ENCODE measurements at regions not wholly inside any gene's neighbourhood (a gene's known extent, or its start where the extent isn't known, plus 50 kb on each side); places are given as distances from the start of the nearest gene placed in this dataset.
"Not testable (repeated sequence)": the region's sequence is repeated elsewhere in the genome, so short reads cannot be mapped to it uniquely, and the experiment has no call there.

DNA sequence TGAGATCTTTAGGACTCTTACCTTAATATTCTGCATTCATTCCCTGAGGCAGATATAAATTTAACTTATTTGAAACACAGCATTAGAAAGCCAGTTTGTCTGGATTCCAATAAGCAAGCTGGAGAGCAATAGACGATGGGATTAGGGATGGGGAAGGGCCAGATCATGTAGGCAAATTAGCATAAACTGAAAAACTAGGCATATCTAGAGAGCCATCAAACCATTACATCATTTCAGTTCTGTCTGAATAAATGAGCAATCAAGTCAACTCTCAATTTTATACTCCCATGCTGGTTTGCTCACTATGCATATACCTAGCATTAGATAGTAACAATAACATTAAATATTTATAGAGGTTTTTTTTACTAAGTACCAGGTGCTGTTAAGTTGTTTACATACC is 583.6 kb upstream of the LRRN3 start:
- ATAC-seq (no peak), DNase-seq (no peak)
- no peaks in the 10 kb centered on the region for H3K27me3 ChIP-seq (ENCODE audit: insufficient read depth in 3 of 3, low read length in 2 of 3)
- no peak overlapping the region for H3K4me3 ChIP-seq
- H3K27ac ChIP-seq = no peak overlapping the region
- H3K36me3 ChIP-seq (ENCODE audit: insufficient read depth in 1 of 2, low read depth in 1 of 2) = no peaks in the 10 kb centered on the region
- TF ChIP-seq, protein P1, sequence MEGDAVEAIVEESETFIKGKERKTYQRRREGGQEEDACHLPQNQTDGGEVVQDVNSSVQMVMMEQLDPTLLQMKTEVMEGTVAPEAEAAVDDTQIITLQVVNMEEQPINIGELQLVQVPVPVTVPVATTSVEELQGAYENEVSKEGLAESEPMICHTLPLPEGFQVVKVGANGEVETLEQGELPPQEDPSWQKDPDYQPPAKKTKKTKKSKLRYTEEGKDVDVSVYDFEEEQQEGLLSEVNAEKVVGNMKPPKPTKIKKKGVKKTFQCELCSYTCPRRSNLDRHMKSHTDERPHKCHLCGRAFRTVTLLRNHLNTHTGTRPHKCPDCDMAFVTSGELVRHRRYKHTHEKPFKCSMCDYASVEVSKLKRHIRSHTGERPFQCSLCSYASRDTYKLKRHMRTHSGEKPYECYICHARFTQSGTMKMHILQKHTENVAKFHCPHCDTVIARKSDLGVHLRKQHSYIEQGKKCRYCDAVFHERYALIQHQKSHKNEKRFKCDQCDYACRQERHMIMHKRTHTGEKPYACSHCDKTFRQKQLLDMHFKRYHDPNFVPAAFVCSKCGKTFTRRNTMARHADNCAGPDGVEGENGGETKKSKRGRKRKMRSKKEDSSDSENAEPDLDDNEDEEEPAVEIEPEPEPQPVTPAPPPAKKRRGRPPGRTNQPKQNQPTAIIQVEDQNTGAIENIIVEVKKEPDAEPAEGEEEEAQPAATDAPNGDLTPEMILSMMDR (IDR thresholded peaks at IDR 0.05) = no peak
- no peaks in the 10 kb centered on the region for H3K4me1 ChIP-seq
- WGBS, 3 donors = 38 to 49% (median 38%) methylated on average over 1 of the region's 1 CpG
- intact Hi-C loops (cut with DNase I) = no loop called here
- H3K9me3 ChIP-seq = no peaks in the 10 kb centered on the region

DNA sequence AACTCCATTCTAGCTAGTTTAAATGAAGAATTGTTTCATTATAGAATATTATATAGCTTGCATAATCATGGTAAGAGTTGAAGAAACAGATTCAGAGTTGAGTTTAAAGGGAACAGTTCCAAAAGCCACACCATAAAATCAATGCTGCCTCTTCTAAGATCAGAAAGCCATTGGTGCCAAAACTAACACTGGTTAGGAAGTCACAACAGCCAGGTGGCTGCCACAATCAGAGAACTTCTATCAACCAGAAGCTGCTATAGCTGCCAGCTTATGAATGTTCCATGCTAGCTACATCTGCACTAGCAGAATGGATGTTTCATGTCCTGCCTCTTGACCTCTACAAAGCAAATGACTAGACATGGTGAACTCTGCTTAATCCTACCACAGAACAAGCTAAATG is 583.1 kb upstream of the LRRN3 start:
- intact Hi-C loops (cut with DNase I) = no loop called here
- no peak for ATAC-seq
- no peaks in the 10 kb centered on the region for H3K9me3 ChIP-seq

DNA sequence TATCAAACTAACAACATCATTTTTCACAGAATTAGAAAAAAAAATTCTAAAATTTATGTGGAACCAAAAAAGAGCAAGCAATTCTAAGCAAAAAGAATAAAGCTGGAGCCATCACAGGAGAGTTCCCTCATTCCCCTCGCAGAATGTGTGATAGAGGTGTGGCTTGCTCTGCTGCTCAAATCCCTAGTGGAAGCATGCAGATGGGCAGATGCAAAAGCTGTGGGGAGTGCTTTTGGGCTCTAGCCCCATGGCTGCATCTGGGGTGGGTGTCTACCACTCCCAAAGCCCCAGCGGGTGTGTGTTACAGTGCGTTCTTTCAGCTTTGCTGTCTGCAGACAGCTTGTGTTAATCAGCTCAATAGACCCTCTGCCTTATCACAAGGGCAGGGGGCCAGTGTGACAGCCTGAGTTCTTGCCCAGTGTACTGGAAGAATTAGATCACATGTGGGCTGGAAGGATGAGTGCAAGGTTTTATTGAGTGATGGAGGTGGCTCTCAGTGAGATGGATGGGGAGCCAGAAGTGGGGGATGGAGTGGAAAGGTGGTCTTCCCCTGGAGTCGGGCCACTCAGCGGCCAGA is 575.9 kb upstream of the LRRN3 start:
- H3K9me3 ChIP-seq; intact Hi-C loops (cut with DNase I); H3K4me1 ChIP-seq; ATAC-seq; DNase-seq; H3K4me3 ChIP-seq; H3K27ac ChIP-seq; H3K27me3 ChIP-seq (ENCODE audit: insufficient read depth in 3 of 3, low read length in 2 of 3); H3K36me3 ChIP-seq (ENCODE audit: insufficient read depth in 1 of 2, low read depth in 1 of 2): not testable (repeated sequence)
- WGBS, 3 donors = 43 to 55% (median 43%) methylated on average over 5 of the region's 5 CpGs

More for the DNA sequence above, 583.1 kb upstream of the LRRN3 start:
- Histone ChIP-seq H3K27me3 (ENCODE audit: insufficient read depth in 3 of 3, low read length in 2 of 3) (no peaks in the 10 kb centered on the region), H3K36me3 (ENCODE audit: insufficient read depth in 1 of 2, low read depth in 1 of 2) (no peaks in the 10 kb centered on the region), H3K4me1 (no peaks in the 10 kb centered on the region), H3K4me3 (no peak overlapping the region), H3K27ac (no peak overlapping the region)
- TF ChIP-seq, protein P1 (IDR thresholded peaks at IDR 0.05) = no peak
- no peak for DNase-seq

DNA sequence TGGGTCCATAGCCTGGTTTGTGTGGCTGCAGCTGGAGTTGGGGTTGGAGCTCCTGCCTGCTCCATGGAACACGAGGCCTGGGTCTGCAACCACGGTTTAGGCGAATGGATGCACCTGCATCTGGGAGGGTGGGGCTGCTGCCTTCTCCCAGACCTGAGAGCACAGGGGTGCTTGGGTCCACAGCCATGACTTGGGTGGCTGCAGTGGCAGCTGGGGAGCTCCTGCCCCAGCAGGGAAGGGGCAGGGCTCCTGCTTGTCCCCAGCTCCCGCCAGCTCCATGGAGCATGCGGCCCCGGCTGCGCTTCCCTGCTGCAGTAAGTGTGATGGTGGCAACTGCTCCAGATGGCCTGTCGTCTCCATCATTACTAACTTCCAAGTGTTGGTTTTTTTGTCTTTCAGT is 571.1 kb upstream of the LRRN3 start:
- Histone ChIP-seq H3K4me1 (no peaks in the 10 kb centered on the region), H3K27ac (no peak overlapping the region), H3K27me3 (ENCODE audit: insufficient read depth in 3 of 3, low read length in 2 of 3) (no peaks in the 10 kb centered on the region), H3K9me3 (no peaks in the 10 kb centered on the region), H3K4me3 (no peak overlapping the region), H3K36me3 (ENCODE audit: insufficient read depth in 1 of 2, low read depth in 1 of 2) (no peaks in the 10 kb centered on the region)
- TF ChIP-seq, protein P1 (IDR thresholded peaks at IDR 0.05) = no peak
- intact Hi-C loops (cut with DNase I) = no loop called here
- peak in 1 of 2 donors; percentile 40 for DNase-seq
- no peak for ATAC-seq
- 89 to 97% (median 91%) methylated on average over 8 of the region's 8 CpGs for WGBS, 3 donors

DNA sequence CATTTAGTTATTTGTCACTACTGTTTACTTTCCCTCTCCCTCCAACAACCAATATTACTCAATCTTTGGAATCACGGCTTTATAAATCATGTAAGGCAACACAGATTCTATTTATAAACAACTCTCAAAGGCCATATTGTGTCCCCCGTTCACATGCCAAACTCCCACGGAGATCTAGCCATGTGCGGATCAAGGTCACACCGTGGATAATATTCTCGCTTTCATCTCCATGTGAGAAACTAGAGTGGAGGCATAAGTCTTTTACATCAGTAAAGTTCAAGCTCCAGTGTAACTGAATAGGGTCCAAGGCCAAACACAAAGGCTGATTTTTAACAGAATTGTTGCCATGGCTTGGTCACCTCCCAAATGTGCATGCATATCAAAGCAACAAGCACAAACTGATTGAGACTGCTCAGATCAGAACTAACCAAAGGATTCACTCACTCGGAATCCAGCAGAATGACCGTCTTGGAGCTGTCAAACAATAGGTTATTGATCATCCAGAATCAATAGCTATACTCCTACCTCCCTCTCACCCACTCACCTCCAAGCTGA is 569.5 kb upstream of the LRRN3 start:
- ATAC-seq (no peak), DNase-seq (no peak)
- 27 to 48% (median 28%) methylated on average over 8 of the region's 8 CpGs for WGBS, 3 donors
- intact Hi-C loops (cut with DNase I) = no loop called here
- Histone ChIP-seq H3K27me3 (ENCODE audit: insufficient read depth in 3 of 3, low read length in 2 of 3) (no peaks in the 10 kb centered on the region), H3K4me3 (no peak overlapping the region), H3K4me1 (no peaks in the 10 kb centered on the region), H3K27ac (no peak overlapping the region), H3K9me3 (no peaks in the 10 kb centered on the region), H3K36me3 (ENCODE audit: insufficient read depth in 1 of 2, low read depth in 1 of 2) (no peaks in the 10 kb centered on the region)
- TF ChIP-seq, protein P1 (IDR thresholded peaks at IDR 0.05) = no peak
